ENCODE measurements at regions not wholly inside any gene's neighbourhood (a gene's known extent, or its start where the extent isn't known, plus 50 kb on each side); places are given as distances from the start of the nearest gene placed in this dataset.

GRCh38 chr14:51581017-51581881, 70.5 kb upstream of the FRMD6 start:
- no peaks in the 10 kb centered on the region for H4K20me1 ChIP-seq (ENCODE audit: control insufficient read depth, extremely low read depth, insufficient read depth, low read length)
- H3K27ac ChIP-seq (ENCODE audit: insufficient read depth, low read length) = no peak overlapping the region
- H3K4me1 ChIP-seq (ENCODE audit: control insufficient read depth, extremely low read depth, insufficient read depth, low read length) = peaks cover 2% of the 10 kb centered on the region
- TF ChIP-seq CTCF (conservative IDR thresholded peaks at IDR 0.05 in 1 of 2, IDR thresholded peaks at IDR 0.05 in 1 of 2; ENCODE audit: low read depth in 1 of 2, low read length in 2 of 2) (no peak), EZH2 (IDR thresholded peaks at IDR 0.05; ENCODE audit: low read length, missing control alignments) (no peak)
- no peak overlapping the region for H2AFZ ChIP-seq (ENCODE audit: low read length)
- H3K27me3 ChIP-seq (ENCODE audit: control insufficient read depth, insufficient read depth, low read length) = no peaks in the 10 kb centered on the region
- peak overlapping the region; percentile 4 for H3K4me2 ChIP-seq (ENCODE audit: extremely low read depth, insufficient read depth, low read length)
- no peaks in the 10 kb centered on the region for H3K36me3 ChIP-seq (ENCODE audit: control insufficient read depth, insufficient read depth, low read length)
- no peaks in the 10 kb centered on the region for H3K9me3 ChIP-seq (ENCODE audit: control insufficient read depth, insufficient read depth, low read depth, low read length)
- DNase-seq (ENCODE audit: low read depth in 2 of 2) = peak; percentile 61 to 97
- H3K9ac ChIP-seq (ENCODE audit: insufficient read depth, low read length) = no peak overlapping the region
- H3K4me3 ChIP-seq (replicated peaks in 1 of 4; ENCODE audit: control extremely low read depth in 1 of 4, insufficient read depth in 1 of 4, low read depth in 3 of 4, low read length in 4 of 4) = no peak overlapping the region
- no peaks in the 10 kb centered on the region for H3K79me2 ChIP-seq (ENCODE audit: control insufficient read depth, insufficient read depth, low read length)

- H3K36me3 ChIP-seq (ENCODE audit: control insufficient read depth, insufficient read depth, low read length) = no peaks in the 10 kb centered on the region
- no peak for TF ChIP-seq EZH2 (IDR thresholded peaks at IDR 0.05; ENCODE audit: low read length, missing control alignments)
- no peak for TF ChIP-seq CTCF (conservative IDR thresholded peaks at IDR 0.05 in 1 of 2, IDR thresholded peaks at IDR 0.05 in 1 of 2; ENCODE audit: low read depth in 1 of 2, low read length in 2 of 2)
- no peaks in the 10 kb centered on the region for H4K20me1 ChIP-seq (ENCODE audit: control insufficient read depth, extremely low read depth, insufficient read depth, low read length)
- H3K9me3 ChIP-seq (ENCODE audit: control insufficient read depth, insufficient read depth, low read depth, low read length) = no peaks in the 10 kb centered on the region
- peaks cover 2% of the 10 kb centered on the region for H3K4me1 ChIP-seq (ENCODE audit: control insufficient read depth, extremely low read depth, insufficient read depth, low read length)
- DNase-seq (ENCODE audit: low read depth in 2 of 2) = peak in 1 of 2 donors; percentile 39
- no peak overlapping the region for H2AFZ ChIP-seq (ENCODE audit: low read length)
- no peaks in the 10 kb centered on the region for H3K27me3 ChIP-seq (ENCODE audit: control insufficient read depth, insufficient read depth, low read length)
- no peak overlapping the region for H3K9ac ChIP-seq (ENCODE audit: insufficient read depth, low read length)
- no peak overlapping the region for H3K27ac ChIP-seq (ENCODE audit: insufficient read depth, low read length)
- H3K79me2 ChIP-seq (ENCODE audit: control insufficient read depth, insufficient read depth, low read length) = no peaks in the 10 kb centered on the region
- no peak overlapping the region for H3K4me3 ChIP-seq (replicated peaks in 1 of 4; ENCODE audit: control extremely low read depth in 1 of 4, insufficient read depth in 1 of 4, low read depth in 3 of 4, low read length in 4 of 4)
- H3K4me2 ChIP-seq (ENCODE audit: extremely low read depth, insufficient read depth, low read length) = no peak overlapping the region
Observed at GRCh38 chr14:51582437-51582836, 69.3 kb upstream of the FRMD6 start.

GRCh38 chr14:51585055-51585454, 66.7 kb upstream of the FRMD6 start:
- Histone ChIP-seq H3K4me2 (ENCODE audit: extremely low read depth, insufficient read depth, low read length) (no peak overlapping the region), H4K20me1 (ENCODE audit: control insufficient read depth, extremely low read depth, insufficient read depth, low read length) (no peaks in the 10 kb centered on the region), H3K9me3 (ENCODE audit: control insufficient read depth, insufficient read depth, low read depth, low read length) (no peaks in the 10 kb centered on the region), H2AFZ (ENCODE audit: low read length) (no peak overlapping the region), H3K9ac (ENCODE audit: insufficient read depth, low read length) (no peak overlapping the region), H3K79me2 (ENCODE audit: control insufficient read depth, insufficient read depth, low read length) (no peaks in the 10 kb centered on the region), H3K27me3 (ENCODE audit: control insufficient read depth, insufficient read depth, low read length) (no peaks in the 10 kb centered on the region), H3K36me3 (ENCODE audit: control insufficient read depth, insufficient read depth, low read length) (no peaks in the 10 kb centered on the region), H3K27ac (ENCODE audit: insufficient read depth, low read length) (no peak overlapping the region), H3K4me1 (ENCODE audit: control insufficient read depth, extremely low read depth, insufficient read depth, low read length) (peaks cover 2% of the 10 kb centered on the region), H3K4me3 (replicated peaks in 1 of 4; ENCODE audit: control extremely low read depth in 1 of 4, insufficient read depth in 1 of 4, low read depth in 3 of 4, low read length in 4 of 4) (no peak overlapping the region)
- no peak for TF ChIP-seq EZH2 (IDR thresholded peaks at IDR 0.05; ENCODE audit: low read length, missing control alignments)
- no peak for TF ChIP-seq CTCF (conservative IDR thresholded peaks at IDR 0.05 in 1 of 2, IDR thresholded peaks at IDR 0.05 in 1 of 2; ENCODE audit: low read depth in 1 of 2, low read length in 2 of 2)
- DNase-seq (ENCODE audit: low read depth in 2 of 2) = no peak

Data from fibroblast of lung (primary cell).